Endothelial cell of hepatic sinusoid (primary cell): ENCODE measurements at regions not wholly inside any gene's neighbourhood (a gene's known extent, or its start where the extent isn't known, plus 50 kb on each side); places are given as distances from the start of the nearest gene placed in this dataset.

ENCODE experiments used
- in situ Hi-C: cut with HindIII; loops from 2 replicates; pipeline ENCODE4 v1.10.0; 2017; ENCODE audit warnings: low sequenced_read_pairs

DNA sequence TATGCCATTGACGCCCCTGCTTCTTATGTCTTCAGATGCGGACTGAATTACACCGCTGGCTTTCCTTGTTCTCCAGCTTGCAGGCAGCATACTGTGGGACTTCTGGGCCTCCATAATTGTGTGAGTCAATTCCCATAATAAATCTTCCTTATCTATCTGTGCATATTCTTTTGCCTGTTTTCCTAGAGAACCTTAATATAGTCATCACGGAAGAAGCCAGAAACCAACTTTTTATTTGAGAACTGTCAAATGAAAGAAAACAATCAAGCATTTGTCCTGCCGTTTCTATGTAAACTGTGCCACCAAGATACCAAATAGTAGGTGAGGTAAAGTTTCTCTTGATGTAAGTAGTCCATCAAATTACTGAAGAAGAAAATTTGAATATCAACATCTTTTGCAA lies 51.8 kb upstream of the B3GALNT1 start:
- in situ Hi-C loops, result loop anchor here (10.0 kb wide), 1 partner anchor 48 kb away; no protein-coding TSS in a partner anchor

DNA sequence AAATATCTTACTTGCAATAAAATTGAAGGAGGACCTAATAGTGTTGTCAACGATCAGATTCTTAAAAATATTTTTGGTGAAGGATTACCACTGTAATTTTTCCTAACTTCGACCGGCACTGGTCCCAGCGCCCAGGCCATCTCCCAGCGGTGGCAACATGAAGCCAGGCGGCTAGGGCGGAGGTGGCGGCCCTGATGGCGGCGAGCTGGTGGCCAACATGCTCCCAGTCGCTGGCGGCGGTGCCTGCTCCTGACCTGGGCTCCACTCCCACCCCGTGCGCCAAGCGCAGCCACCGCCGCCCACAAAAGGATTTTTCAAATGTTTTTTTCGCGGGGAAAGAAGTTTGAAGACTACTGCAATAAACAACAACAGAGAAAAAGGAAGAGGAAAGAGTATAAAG lies 56.5 kb upstream of the B3GALNT1 start:
- in situ Hi-C loops, result no loop called here

DNA sequence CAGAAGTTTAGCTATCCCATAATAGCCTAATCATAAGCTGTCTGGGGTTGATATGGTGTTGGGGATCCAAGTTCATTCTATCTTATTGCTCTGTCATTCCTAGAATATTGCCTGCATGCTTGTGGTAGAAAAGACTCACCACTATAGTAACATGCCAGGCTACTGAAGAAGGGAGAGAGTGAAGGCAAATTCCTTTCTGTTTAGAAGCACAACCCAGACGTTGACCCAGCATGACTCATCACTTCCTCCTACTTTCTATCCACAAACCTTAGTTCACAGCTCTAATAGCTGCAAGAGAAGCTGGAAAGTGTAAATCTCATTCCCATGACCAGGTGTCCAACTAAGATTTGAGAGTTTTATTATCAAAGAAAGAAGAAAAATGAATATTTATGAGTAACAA lies 57.8 kb upstream of the NMD3 start:
- in situ Hi-C loops, result no loop called here

DNA sequence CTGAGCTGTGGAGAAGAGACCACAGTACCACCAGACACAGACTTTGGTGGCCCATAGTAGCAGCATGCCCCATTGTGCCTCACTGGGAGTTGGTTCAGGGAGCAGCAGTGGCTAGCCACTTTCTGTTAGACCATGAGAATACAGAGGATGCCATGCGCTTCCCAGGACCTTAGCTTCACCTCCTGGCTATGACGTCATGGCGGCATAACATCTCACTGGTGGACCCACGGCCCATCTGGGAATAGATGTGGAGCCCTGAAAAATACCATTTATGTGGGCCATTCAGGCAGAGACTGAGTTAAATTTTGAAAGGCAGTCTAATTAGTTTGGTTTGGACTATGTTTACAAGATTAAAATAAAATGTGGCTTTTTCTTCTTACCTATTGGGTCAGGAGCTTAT lies 55.1 kb upstream of the NMD3 start:
- in situ Hi-C loops, result no loop called here

DNA sequence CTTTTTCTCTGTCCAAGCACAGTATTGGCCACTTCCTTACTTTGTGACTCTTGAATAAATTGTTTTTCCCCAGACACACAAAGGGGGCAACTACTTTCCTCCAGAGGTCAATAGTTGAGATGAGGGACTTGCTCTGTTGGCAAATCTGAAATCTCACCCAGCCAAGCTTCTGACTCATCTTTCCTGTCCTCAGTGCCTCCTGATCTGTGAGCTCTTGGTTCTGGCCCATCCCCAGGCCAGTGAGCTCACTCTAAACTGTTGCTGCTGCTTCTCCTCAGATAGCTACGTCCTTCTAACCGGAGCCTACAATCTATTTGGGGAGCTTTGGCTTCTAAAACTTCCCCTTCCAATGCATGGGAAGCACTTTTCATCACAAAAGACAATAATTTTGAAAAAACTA lies 50.0 kb upstream of the NMD3 start:
- in situ Hi-C loops, result no loop called here
